Spleen (tissue), 11 donors: ENCODE measurements at regions not wholly inside any gene's neighbourhood (a gene's known extent, or its start where the extent isn't known, plus 50 kb on each side); places are given as distances from the start of the nearest gene placed in this dataset.

ENCODE experiments used
- DNase-seq: peaks from one replicate; pipeline ENCODE4 v3.0.0-alpha.2; 2020
- H3K27ac ChIP-seq, 8 donors: fragments of 200-600 bp; sonication (generic) in 7 of 8; 1 replicate in 4 of 8; 2 replicates in 4 of 8; pipeline versions ENCODE4 v1.5.0 to v1.8.0; 2016 to 2021; ENCODE audit warnings: inconsistent platforms in 4 of 8, mild to moderate bottlenecking in 4 of 8, moderate library complexity in 1 of 8
- H3K27me3 ChIP-seq, 7 donors: fragments of 200-600 bp; sonication (generic) in 6 of 7; replicated peaks in 1 of 7; 1 replicate in 4 of 7; 2 replicates in 3 of 7; pipeline versions ENCODE4 v1.5.0 to v1.8.0; 2016 to 2021; ENCODE audit warnings: inconsistent platforms in 3 of 7, mild to moderate bottlenecking in 1 of 7
- H3K36me3 ChIP-seq, 6 donors: fragments of 200-600 bp; sonication (generic) in 5 of 6; 1 replicate in 4 of 6; 2 replicates in 2 of 6; pipeline versions ENCODE4 v1.5.0 to v1.8.0; 2016 to 2021; ENCODE audit warnings: inconsistent platforms in 2 of 6
- H3K4me1 ChIP-seq, 6 donors: fragments of 200-600 bp; sonication (generic) in 5 of 6; 1 replicate in 3 of 6; 2 replicates in 3 of 6; pipeline versions ENCODE4 v1.5.0 to v1.8.0; 2016 to 2021; ENCODE audit warnings: inconsistent platforms in 3 of 6
- H3K4me3 ChIP-seq, 8 donors: fragments of 200-600 bp; sonication (generic) in 7 of 8; 1 replicate in 4 of 8; 2 replicates in 4 of 8; pipeline versions ENCODE4 v1.5.0 to v1.8.0; 2016 to 2021; ENCODE audit warnings: inconsistent platforms in 4 of 8, mild to moderate bottlenecking in 4 of 8, moderate library complexity in 2 of 8
- H3K9me3 ChIP-seq, 8 donors: fragments of 200-600 bp; sonication (generic) in 7 of 8; 1 replicate in 4 of 8; 2 replicates in 4 of 8; pipeline versions ENCODE4 v1.5.0 to v1.8.0; 2016 to 2021; ENCODE audit warnings: inconsistent platforms in 4 of 8
- POLR2A ChIP-seq, 3 donors: fragments of 450-650 bp; IDR thresholded peaks; one replicate each; pipeline ENCODE4 v1.5.1; 2017; ENCODE audit warnings: antibody characterized with exemption in 3 of 3, mild to moderate bottlenecking in 1 of 3
- POLR2AphosphoS5 ChIP-seq, 3 donors: sonication (generic); formaldehyde crosslinking; IDR thresholded peaks; one replicate each; pipeline ENCODE4 v1.5.1; 2017; ENCODE audit warnings: antibody characterized with exemption in 3 of 3
- WGBS, 5 donors: extraction: QIAGEN DNeasy Blood & Tissue Kit in 3 of 5; methylation state at CpG; one replicate each; pipeline versions ENCODE4 v1.1.5 to v1.1.7; 2013 to 2018; 5-methylcytosine and 5-hydroxymethylcytosine counted together
- intact Hi-C: fragments of 100-400 bp; cut with DNase I; formaldehyde crosslinking; loops from one replicate; pipeline ENCODE4 v1.15.0; 2023; ENCODE audit warnings: low total_unique reads
- TF ChIP-seq, protein P1 (sequence below), 11 experiments: fragments of 200-600 bp in 7 of 11; fragments of 450-650 bp in 4 of 11; sonication (generic) in 4 of 11; IDR thresholded peaks in 8 of 11; conservative IDR thresholded peaks in 3 of 11; 1 replicate in 7 of 11; 2 replicates in 4 of 11; pipeline versions ENCODE4 v1.4.0 to v1.8.0; 2016 to 2021; ENCODE audit warnings: antibody characterized with exemption in 11 of 11, inconsistent platforms in 4 of 11, mild to moderate bottlenecking in 1 of 11
- donor health status: healthy with polysubstance abuse.
- donor health status: DM: no; HTN: no; CAD: no; lungs with moderate emphysema.
- donor health status: DM: no; HTN: no; CAD: no.
- donor health status: Bipolar disorder and iron deficiency.
- donor health status: healthy.
- donor health status: DM: no; HTN: no; CAD: no.
- donor health status: DM: yes; HTN: yes; CAD: no.

GRCh38 chr13:89967701-89968100, 1379.8 kb upstream of the MIR17HG start:
- DNase-seq = no peak
- Histone ChIP-seq H3K4me3 (no peak overlapping the region), H3K27me3 (no peaks in the 10 kb centered on the region), H3K4me1 (no peaks in the 10 kb centered on the region), H3K27ac (no peak overlapping the region), H3K9me3 (peaks cover 0 to 8% (median 0%) of the 10 kb centered on the region in 8 donors), H3K36me3 (no peaks in the 10 kb centered on the region)
- intact Hi-C loops = no loop called here
- TF ChIP-seq, protein P1, sequence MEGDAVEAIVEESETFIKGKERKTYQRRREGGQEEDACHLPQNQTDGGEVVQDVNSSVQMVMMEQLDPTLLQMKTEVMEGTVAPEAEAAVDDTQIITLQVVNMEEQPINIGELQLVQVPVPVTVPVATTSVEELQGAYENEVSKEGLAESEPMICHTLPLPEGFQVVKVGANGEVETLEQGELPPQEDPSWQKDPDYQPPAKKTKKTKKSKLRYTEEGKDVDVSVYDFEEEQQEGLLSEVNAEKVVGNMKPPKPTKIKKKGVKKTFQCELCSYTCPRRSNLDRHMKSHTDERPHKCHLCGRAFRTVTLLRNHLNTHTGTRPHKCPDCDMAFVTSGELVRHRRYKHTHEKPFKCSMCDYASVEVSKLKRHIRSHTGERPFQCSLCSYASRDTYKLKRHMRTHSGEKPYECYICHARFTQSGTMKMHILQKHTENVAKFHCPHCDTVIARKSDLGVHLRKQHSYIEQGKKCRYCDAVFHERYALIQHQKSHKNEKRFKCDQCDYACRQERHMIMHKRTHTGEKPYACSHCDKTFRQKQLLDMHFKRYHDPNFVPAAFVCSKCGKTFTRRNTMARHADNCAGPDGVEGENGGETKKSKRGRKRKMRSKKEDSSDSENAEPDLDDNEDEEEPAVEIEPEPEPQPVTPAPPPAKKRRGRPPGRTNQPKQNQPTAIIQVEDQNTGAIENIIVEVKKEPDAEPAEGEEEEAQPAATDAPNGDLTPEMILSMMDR (IDR thresholded peaks at IDR 0.05 in 8 of 11, conservative IDR thresholded peaks at IDR 0.05 in 3 of 11) = no peak
- TF ChIP-seq POLR2AphosphoS5 (IDR thresholded peaks at IDR 0.05) (no peak), POLR2A (IDR thresholded peaks at IDR 0.05) (no peak)
- WGBS, 5 donors = 78 to 89% (median 84%) methylated on average over 2 of the region's 2 CpGs

DNA sequence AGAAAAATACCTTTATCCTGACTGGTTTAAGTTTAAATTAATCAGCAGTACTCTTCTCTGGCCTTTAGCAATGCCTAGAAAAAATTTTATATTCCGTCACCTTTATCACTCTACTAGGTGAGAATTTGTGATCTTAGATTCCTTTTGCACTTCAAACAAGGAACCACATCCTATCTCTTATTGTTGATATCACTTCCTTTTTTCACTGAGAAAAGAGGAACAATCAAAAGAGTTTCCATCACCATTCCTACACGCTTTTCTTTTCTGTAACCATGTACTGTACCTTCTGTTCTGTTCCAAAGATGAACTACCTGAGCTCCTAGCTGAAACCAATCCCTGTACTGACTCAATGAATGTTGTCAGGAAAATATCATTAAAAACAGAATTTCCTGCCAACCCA, 1379.0 kb upstream of the MIR17HG start:
- 15 to 17% (median 16%) methylated on average over 2 of the region's 2 CpGs for WGBS, 5 donors
- Histone ChIP-seq H3K27me3 (no peaks in the 10 kb centered on the region), H3K27ac (no peak overlapping the region), H3K36me3 (no peaks in the 10 kb centered on the region), H3K4me3 (no peak overlapping the region), H3K4me1 (no peaks in the 10 kb centered on the region), H3K9me3 (peaks cover 0 to 8% (median 0%) of the 10 kb centered on the region in 8 donors)
- intact Hi-C loops = no loop called here
- no peak for DNase-seq
- TF ChIP-seq POLR2AphosphoS5 (IDR thresholded peaks at IDR 0.05) (no peak), POLR2A (IDR thresholded peaks at IDR 0.05) (no peak)
- TF ChIP-seq, protein P1 (IDR thresholded peaks at IDR 0.05 in 8 of 11, conservative IDR thresholded peaks at IDR 0.05 in 3 of 11) = no peak

DNA sequence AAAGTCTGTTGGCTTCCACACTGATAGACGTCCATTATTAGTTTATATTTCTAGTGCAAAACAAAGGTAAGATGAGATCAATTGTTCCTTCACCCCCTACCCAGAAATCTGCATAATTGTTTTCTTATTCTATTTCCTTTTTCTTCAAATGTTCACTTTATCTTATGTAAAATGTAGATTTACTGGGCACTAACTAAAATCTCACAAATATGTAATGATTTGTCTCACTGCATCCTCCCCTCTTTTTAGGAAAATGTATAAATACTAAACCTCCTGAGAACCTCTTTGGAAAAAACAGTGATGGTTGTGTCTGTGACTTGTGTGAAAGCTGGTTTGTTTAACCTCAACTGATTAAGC, 1377.2 kb upstream of the MIR17HG start:
- TF ChIP-seq POLR2A (IDR thresholded peaks at IDR 0.05) (no peak), POLR2AphosphoS5 (IDR thresholded peaks at IDR 0.05) (no peak)
- TF ChIP-seq, protein P1 (IDR thresholded peaks at IDR 0.05 in 8 of 11, conservative IDR thresholded peaks at IDR 0.05 in 3 of 11) = no peak
- no peaks in the 10 kb centered on the region for H3K36me3 ChIP-seq
- intact Hi-C loops = no loop called here
- 79 to 89% (median 83%) methylated on average over 1 of the region's 1 CpG for WGBS, 5 donors
- H3K9me3 ChIP-seq = peaks cover 0 to 8% (median 0%) of the 10 kb centered on the region in 8 donors
- H3K27me3 ChIP-seq = no peaks in the 10 kb centered on the region
- no peaks in the 10 kb centered on the region for H3K4me1 ChIP-seq
- H3K4me3 ChIP-seq = no peak overlapping the region
- DNase-seq = no peak
- no peak overlapping the region for H3K27ac ChIP-seq

DNA sequence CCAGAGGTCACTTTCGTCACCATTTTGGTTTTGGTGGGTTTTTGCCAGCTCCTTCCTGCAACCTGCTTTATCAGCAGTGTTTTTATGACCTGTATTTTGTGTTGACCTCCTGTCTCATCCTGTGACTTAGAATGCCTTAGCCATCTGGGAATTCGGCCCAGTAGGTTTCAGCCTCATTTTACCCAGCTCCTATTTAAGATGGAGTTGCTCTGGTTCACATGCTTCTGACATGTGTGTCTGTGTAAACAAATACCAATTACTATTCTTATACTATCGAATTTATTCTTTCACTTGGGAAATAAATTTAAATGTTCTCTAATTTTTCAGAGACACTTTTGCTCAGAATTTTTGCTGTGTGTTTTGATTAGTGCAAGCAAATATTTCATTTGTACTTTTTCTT, 1370.3 kb upstream of the MIR17HG start:
- intact Hi-C loops = no loop called here
- DNase-seq = no peak
- H3K4me3 ChIP-seq = no peak overlapping the region
- no peak for TF ChIP-seq POLR2A (IDR thresholded peaks at IDR 0.05)
- TF ChIP-seq, protein P1 (IDR thresholded peaks at IDR 0.05 in 8 of 11, conservative IDR thresholded peaks at IDR 0.05 in 3 of 11) = no peak
- TF ChIP-seq POLR2AphosphoS5 (IDR thresholded peaks at IDR 0.05) = no peak
- H3K27ac ChIP-seq = no peak overlapping the region
- WGBS, 5 donors = 74 to 91% (median 80%) methylated on average over 3 of the region's 3 CpGs
- no peaks in the 10 kb centered on the region for H3K27me3 ChIP-seq
- no peaks in the 10 kb centered on the region for H3K36me3 ChIP-seq
- no peaks in the 10 kb centered on the region for H3K4me1 ChIP-seq
- H3K9me3 ChIP-seq = no peaks in the 10 kb centered on the region
